GM21723 (cell line): ENCODE measurements at regions not wholly inside any gene's neighbourhood (a gene's known extent, or its start where the extent isn't known, plus 50 kb on each side); places are given as distances from the start of the nearest gene placed in this dataset.

ENCODE experiments used
- ATAC-seq: cut with Tn5 transposase; IDR thresholded peaks from one replicate; pipeline ENCODE4 v1.9.1; 2021; ENCODE audit warnings: mild to moderate bottlenecking, moderate library complexity; ENCODE audit not compliant: unreplicated experiment

DNA sequence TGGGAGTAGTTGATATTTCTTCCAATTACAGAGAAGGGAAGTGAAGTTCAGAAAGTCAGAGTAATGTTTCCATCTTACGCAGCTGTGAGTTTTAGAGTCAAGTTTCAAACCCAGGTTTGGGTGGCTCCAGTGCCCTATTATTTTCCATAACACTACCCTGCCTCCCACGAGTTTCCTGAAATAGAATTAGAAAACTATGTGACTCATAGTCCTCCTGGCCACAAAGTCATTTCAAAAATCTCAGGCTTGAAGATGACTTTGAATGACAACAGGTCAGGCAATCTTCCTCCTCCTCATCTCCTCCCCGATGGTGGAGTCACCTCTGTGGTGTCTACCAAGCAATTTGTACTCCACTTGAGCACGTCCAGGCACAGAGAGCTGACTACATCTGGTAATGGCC is 212.3 kb upstream of the TRIB2 start:
- ATAC-seq = peak; percentile 36

DNA sequence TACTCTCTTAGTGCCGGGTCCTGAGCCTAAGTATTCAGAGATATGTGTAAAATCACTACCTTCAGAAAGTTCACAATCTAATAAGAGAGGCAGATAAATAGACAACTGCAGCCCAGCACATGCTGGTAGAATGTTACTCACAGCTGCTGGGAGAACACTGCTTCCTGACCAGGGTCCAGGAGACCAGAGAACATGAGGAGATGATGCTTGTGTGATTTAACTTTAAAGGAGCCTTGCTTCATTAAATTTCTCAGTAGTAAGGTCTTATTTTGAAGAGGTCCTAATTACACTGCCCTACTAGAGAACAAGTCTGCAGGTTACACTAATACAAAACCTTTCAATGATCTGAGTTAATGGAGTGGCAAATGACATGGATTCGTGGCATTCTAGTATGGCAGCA is 209.9 kb upstream of the TRIB2 start:
- peak; percentile 1 for ATAC-seq

DNA sequence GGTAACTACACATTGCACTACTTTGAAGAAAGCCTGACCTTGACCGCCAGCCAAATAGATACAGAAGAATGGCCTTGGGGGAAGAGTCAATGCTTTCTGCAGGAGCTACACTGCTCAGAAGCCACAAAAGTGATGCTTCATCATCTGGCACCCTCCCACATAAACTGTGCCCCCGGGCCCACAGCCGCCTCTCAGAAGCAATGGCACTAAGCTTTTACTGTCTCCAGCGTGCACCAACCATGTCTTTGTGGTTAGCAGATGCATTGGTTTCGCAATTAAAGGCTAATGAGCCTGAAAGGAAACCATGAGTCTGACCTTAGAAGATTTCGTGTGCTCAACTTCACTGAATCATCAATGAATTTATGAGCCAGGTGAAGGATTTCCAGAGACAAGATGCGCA is 209.4 kb upstream of the TRIB2 start:
- peak; percentile 62 for ATAC-seq

DNA sequence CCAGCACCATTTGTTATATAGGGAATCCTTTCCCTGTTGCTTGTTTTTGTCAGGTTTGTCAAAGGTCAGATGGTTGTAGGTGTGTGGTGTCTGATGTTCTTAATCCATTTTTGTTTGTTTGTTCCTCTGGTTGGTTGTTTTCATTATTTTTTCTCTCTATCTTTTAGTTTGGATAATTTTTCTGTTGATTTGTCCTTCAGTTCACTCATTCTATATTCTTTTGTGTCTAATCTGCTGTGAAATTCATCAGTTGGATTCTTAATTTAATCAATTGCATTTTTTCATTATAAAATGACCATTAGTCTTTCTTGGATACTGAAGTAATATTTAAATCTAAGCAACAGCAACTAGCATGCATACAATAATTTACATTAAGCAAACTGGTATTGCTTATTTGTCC is 206.7 kb upstream of the TRIB2 start:
- no peak for ATAC-seq

DNA sequence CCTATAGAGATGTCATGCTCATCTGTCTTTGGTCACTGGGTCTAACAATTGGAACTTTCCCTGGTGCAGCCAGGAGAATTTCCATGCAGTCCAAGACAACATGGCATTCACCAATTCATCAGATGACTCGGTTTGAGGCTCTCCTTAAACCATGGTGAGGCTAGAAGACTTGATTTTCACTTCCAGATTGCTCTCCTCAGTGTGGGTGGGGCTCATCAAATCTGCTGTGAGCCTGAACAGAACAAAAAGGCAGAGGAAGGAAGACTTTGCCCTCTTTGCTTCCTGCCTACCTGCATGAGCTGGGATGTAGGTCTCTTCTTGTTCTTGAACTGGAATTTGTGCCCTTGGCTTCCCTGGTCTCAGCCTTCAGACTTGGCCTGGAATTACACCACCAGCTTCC is 203.4 kb upstream of the TRIB2 start:
- ATAC-seq = no peak

DNA sequence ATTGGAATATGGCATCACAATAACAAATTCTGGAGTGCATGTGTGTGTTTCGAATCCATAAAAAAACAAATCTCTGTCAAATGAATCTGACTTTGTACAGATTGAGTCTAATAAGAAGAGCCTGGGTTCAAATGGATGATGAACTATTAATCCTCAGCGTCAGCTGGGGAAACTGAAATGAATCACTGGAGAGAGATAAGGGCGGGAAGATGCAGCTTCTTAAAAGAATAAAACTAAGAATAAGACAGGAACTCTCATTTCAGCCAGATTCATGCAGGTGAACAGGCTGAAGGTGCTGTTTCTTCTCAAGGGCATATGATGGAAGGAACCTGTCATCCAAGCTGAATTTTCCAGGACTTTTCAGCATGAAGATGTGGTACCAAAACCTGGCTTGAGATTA is 202.6 kb upstream of the TRIB2 start:
- no peak for ATAC-seq

DNA sequence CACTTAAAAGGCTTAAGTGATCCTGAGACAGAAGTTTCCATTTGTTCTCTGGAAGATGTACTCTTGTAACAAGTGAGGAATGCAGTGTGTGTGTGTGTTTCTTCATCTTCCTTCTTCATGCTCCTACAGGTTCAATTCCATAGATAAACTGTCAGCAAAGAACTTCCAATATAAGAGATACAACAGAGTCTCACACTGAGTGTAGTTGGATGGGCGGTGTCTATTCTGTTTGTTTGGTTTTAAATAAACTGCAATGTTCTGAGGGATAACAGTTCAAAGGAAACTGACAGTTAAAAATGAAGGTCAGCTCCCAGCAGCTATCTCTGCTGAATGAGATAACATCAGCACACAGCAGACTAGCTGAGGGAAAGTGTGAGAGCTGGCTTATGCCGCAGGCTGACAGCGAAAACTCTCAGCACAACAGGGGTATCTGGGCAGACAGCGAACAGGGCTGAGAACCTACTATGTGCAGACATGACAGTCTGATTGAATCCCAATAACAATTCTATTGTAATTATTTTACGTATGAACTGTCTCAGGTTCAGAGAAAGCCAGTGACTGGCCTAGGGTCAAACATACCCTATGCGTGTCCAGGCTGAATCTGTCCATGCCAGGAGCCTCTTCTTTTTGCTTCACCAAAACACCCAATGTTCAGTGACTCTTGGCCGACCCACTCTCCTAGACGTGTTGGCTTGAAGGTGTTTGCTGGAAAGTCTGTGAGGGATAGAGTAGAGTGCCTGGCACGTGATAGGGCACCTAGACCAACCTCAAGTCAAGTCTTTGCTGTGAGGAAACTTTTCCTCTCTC is 201.9 kb upstream of the TRIB2 start:
- ATAC-seq = no peak

DNA sequence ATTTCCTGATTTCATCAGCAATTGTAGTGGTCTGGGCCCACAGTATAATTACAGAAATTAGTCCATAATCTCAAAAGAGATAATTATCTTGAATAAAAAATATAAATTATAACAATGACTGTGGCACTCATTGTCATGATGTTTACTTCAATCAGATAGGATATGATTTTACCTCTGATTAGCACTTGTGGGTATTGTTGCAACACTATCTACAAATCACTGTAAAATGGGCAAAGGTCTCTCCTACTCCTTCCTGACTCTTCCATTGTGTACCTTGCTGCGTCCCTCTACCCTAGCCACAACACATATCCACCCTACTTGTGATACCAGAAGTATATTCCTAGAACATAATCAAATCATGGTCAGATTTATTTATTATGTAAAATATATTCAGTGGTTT is 200.9 kb upstream of the TRIB2 start:
- no peak for ATAC-seq

DNA sequence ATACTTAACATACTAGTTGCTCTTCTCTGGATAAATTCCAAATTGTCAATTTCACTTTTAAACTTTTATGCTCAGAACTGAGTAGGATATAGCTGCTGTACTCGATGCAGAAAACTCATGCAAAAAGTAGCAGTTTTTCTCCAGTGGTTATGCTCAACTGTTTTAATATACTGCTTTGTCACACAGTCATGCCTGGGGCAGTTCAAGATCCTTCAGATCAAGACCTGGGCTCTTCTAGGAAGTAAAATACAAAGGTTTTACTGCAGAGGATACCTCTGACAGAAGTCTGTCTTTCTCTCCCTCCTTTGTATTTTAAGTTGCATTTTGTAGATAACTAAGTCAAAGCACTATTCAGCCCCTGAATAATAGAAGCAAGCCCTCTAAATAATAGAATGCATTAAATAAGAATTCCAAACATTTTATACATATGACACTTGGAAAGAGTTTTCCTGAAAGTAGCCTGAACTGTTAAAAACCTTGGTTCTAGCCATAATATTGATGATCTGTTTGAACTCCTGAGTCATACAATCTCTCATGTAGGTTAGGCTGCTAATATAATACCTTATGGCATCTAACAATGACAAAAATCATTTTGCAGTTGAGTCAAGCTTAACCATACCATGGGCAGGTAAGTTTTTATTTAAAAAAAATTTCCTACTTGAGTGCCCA is 183.3 kb upstream of the TRIB2 start:
- ATAC-seq = no peak

DNA sequence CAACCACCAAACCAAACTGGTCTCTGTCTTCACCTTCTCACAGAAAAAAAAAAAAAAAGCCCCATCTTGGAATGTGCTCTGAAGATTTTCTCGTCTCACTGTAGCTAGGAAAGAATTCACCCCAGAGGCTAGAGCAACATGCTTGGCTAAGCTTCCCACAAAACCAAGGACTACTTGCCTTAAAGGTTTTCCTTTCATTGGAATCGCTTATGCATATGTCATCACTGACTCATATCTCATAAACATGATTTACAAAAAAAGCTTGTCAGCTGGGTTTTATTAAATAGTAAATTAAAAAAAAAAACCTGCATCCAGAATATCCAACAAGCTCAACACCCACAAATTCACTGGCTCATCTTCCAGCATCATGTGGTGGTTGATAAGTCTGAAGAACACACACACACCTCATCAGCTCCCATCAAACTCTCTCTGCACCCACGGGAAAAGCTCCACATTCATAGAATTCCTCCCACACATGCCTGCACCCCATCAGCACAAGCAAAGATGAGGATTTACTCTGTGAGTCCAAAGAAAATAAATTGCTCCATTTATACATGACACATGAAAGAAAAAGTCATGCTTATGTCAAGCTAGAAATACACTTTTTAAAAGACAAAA is 182.0 kb upstream of the TRIB2 start:
- no peak for ATAC-seq

DNA sequence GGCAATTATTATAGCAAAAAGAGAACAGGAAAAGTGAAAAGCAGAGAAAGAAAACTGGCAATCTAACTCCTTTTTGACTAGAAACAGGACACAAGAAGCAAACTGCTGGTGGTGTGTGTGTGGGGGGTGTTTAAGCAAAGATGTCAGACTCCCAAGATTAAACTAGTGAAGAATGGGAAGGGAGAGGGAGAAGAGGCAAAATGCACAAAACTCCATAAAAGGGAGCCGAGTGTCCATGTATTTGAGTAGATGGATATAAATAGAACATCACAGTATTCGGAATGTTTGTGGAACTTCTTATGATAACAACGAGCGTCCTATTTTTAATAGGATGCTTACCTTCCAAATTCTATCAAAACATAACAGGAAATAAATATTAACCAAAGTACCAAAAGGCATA is 179.8 kb upstream of the TRIB2 start:
- no peak for ATAC-seq

DNA sequence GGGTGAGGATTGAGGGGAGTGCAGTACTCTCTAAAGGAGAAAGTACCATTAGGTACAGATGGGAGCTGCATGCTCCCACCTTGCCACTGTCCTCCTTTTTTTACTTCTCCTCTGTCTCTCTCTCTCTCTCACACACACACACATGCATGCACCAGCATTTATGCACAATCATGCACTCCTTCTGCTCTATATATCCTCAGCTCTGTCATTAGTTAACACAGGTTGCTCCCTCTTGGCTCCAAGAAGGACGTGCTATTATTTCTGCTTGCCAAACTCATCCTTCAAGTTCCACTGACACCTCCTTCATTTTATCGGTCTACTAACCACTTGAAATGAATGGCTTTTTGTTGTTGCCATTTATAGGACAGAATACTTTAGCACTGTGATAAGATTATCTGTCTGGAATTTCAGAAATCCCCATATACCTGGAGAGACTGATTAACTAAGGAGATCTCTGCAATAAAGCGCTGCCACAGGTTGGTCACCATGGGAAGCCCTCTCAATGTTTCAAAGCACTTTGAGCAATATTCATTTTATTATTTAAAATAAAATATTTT is 178.5 kb upstream of the TRIB2 start:
- ATAC-seq = no peak

DNA sequence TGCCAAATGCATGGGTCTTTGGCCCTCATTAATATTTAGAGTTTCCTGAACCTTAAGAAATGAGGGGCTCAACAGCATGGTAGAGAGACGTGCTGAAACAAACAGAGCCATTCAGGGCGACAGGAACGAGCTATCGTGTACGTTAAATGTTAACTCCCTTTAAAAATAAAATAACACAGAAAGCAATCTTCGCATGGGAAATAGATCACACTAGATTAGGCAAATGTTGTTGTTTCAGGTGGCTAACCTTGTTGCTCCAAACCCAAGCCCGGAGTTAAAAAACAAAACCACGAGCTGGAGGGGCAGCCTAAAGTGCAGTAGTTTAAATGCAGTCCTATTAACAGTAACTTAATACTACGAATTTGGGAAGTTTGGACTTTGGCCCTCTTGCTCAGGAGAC is 177.4 kb upstream of the TRIB2 start:
- no peak for ATAC-seq

DNA sequence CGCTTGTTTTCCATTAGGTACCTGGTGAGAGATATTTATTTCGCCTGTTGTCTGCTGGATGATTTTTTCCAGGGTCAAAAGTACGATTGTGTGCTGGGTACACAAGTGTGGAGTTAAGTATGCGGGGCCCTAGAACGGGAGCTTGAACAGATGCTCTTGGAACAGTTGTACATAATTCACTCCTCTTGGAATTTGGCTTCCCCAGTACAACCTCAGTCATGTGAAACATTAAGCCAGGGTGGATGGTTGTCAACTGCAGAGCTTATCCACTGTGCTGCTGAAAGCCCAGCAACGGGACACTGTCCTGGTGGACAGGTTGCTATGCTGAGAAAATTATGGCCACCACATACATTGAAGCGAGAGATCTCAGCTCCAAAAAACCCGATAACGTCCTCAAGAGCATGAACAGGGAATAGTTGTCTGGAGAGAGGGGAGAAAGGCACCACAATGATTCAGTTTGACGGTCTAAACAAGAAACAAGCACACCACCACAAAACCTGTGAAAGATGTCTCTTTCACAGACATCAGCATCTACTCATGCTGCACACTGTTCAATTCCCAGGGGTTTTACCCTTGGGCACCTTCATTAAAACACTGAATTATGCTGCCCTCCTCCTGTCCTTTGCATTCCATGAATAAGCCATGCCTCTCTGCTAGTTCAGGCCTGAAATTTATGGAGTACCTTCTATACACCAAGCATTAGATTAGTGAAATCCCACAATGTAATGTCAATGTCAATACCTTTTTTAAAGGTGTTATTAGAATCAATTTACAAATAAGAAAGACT is 176.8 kb upstream of the TRIB2 start:
- no peak for ATAC-seq

DNA sequence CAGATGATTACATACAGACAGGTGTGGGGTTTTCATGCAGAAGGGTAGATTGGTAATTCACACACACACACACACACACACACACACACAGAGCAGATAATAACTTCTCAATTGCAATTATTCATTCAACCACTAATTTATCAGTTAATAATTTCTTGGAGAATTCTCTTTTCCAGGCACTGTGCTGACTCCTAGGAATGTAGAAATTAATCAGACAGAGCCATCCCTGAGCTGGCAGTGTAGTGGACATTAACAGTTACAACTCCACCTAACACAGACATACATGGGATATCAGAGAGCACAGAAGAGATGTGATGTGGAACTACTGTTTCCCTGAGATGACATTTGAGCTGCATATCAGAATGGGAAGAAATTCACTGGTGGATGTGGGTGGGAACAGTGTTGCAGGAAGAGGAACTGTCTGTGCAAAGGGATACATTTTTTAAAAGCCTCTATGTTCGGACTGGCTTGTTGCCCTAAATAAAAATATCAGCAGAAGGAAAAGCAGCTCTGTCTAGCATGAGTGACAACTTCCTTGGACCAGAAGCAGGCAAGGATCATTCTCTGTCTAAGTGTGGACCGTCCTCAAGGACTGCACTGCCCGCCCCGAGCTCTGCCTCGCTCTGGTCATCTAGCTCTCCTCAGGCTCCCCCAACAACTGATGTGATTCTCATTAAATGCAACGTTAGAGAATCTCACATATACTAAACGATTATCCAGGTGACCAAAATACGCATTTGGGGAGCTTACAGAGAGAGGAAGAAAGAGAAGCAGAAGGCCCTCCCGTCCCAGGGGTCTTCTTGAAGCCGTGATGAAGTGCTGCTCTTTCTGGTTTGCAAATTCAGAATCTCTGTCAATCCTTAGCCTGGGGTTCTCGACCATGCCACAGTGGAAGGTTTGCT is 173.4 kb upstream of the TRIB2 start:
- no peak for ATAC-seq

DNA sequence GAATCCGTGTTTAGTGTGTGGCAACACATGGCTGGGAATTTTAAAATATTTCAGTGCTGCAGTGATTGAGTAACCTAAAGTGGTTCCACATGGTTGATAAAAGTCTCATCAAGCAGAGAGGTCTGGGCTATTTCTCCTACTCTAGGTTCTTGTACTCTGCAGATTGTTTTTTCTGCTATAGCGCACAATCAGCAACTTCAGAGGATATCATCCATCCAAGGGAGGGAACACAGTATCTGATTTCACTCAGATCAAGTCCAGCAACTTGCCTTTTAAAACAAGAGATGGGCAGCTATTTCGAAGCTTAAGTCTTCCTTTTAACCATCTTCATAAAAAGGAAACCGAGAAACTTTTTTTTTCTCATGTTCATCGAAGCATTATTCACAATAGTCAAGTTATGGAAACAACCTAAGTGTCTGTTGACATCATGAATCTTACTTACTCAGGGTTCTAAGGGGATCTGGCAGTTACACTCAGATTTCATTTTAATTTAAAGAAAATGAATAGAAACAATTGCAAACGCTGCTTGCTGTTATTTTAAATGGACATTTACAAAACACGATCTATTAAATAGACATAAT is 172.7 kb upstream of the TRIB2 start:
- peak; percentile 86 for ATAC-seq

DNA sequence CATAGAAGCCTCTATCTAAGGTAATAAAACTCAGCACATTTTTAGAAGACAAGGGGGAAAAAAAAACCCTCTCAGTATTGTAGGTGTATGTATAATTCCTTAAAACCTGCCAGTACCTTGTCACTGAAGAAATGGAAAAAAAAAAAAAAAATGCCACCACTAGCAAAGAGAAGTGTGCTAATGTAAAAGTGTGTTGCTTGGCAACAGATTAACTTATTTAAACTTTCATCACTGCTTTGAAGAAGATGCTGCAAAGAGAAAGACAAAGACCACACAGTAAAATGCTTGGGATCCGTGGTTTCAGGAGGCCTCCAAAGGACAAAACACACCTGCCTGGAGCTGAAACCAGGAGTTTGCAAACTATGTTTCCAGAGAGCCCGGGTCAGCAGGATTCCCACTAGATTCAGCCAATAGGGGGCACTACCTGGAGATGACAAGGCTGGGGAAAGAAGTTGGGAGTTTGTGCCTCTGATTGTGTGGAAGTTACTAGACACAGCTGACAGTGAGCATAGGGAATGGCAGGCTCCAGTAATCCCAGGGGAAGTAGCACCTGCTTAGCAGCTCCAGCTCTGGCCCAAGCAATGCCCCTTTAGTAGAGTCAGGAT is 169.1 kb upstream of the TRIB2 start:
- ATAC-seq = no peak

DNA sequence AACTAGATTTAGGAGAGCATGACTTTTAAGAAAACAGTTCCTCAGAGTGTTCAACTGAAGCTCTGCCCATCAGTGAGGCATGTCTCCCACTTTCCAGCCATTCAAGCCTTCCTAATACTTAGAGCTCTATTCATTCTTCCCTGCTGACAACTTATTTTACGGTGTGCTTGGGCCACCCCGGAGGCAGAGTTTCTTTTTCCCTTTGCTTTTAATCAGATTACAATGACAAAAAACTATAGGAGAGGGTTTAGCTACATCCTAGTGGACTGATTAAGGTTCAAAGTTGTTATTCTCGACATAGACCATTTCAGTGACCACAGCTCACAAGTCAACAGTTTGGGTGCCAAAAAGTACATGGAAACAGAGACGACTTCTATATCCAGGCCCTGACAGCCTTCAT is 167.8 kb upstream of the TRIB2 start:
- ATAC-seq = no peak

DNA sequence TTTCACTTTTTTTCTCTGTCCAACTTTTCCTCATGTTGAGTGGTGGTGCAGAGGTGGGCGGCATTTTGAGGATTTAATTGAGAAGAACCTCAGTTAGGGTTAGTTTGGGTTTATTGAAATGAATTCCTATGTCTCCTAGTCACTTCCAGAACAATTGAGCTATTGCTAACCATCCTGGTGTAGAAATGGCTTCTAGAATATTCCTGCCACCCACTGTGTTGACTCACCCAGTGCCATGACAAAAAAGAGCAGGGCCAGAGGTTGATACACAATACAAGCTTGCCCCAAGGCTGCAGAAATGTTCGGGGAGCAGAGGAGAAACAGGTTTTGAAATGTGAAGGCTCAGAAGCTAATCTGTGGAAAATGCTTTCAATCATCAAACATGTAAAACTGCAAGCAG is 167.1 kb upstream of the TRIB2 start:
- ATAC-seq = no peak
